ENCODE measurements at regions not wholly inside any gene's neighbourhood (a gene's known extent, or its start where the extent isn't known, plus 50 kb on each side); places are given as distances from the start of the nearest gene placed in this dataset.

- no peak for TF ChIP-seq CTCF (IDR thresholded peaks at IDR 0.05)
- no peak for TF ChIP-seq POLR2AphosphoS5 (IDR thresholded peaks at IDR 0.05; ENCODE audit: insufficient read depth in 1 of 2, low read depth in 1 of 2)
- no peak for TF ChIP-seq POLR2A (IDR thresholded peaks at IDR 0.05)
Observed at GRCh38 chr4:148857239-148857972, 415.2 kb upstream of the NR3C2 start.

Data from vagina (tissue), 2 donors.